C4-2B (cell line): ENCODE measurements at regions not wholly inside any gene's neighbourhood (a gene's known extent, or its start where the extent isn't known, plus 50 kb on each side); places are given as distances from the start of the nearest gene placed in this dataset.

Experiments
- ZFX ChIP-seq: fragments of 450-650 bp; IDR thresholded peaks from 2 replicates; pipeline ENCODE4 v1.6.1; 2017
- TF ChIP-seq, protein P1 (sequence below): fragments of 450-650 bp; conservative IDR thresholded peaks from 2 replicates; pipeline ENCODE4 v1.5.1; 2017; ENCODE audit warnings: mild to moderate bottlenecking

DNA sequence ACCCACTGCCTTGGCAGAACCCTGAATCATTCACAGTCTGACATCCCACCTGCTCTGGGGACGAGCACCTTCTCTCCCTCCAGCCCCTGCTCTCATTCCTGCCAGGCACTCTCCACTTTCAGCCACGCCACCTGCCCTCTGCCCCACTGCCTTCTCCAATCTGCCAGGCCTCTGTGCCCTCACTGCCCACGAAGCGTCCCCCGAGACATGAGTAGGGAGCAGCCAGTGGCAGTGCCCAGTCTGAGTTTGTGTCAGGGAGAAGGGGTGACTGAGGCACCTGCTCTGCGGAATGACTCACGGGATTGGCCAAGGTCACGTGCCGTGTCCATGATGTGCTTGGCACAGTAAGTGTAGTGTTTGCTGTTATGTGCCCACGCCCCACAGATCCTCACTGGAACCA is 215.2 kb upstream of the PPP2R2D start:
- TF ChIP-seq, protein P1, sequence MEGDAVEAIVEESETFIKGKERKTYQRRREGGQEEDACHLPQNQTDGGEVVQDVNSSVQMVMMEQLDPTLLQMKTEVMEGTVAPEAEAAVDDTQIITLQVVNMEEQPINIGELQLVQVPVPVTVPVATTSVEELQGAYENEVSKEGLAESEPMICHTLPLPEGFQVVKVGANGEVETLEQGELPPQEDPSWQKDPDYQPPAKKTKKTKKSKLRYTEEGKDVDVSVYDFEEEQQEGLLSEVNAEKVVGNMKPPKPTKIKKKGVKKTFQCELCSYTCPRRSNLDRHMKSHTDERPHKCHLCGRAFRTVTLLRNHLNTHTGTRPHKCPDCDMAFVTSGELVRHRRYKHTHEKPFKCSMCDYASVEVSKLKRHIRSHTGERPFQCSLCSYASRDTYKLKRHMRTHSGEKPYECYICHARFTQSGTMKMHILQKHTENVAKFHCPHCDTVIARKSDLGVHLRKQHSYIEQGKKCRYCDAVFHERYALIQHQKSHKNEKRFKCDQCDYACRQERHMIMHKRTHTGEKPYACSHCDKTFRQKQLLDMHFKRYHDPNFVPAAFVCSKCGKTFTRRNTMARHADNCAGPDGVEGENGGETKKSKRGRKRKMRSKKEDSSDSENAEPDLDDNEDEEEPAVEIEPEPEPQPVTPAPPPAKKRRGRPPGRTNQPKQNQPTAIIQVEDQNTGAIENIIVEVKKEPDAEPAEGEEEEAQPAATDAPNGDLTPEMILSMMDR = no peak
- no peak for TF ChIP-seq ZFX
